D721Med (cell line): ENCODE measurements at regions not wholly inside any gene's neighbourhood (a gene's known extent, or its start where the extent isn't known, plus 50 kb on each side); places are given as distances from the start of the nearest gene placed in this dataset.

Experiments
- DNase-seq: peaks from one replicate; pipeline ENCODE4 v3.0.0; 2011; ENCODE audit warnings: low spot score; ENCODE audit not compliant: insufficient read length
- FAIRE-seq: peaks from 2 replicates; lab custom pipeline; 2011; peaks lifted over from hg19 to GRCh38; lab: Jason Lieb, UNC
- TF ChIP-seq, protein P1 (sequence below): IDR thresholded peaks from 2 replicates; pipeline ENCODE4 v1.5.1; 2012; ENCODE audit warnings: mild to moderate bottlenecking, control low read depth; ENCODE audit not compliant: insufficient read depth; ENCODE audit errors: missing control alignments

DNA sequence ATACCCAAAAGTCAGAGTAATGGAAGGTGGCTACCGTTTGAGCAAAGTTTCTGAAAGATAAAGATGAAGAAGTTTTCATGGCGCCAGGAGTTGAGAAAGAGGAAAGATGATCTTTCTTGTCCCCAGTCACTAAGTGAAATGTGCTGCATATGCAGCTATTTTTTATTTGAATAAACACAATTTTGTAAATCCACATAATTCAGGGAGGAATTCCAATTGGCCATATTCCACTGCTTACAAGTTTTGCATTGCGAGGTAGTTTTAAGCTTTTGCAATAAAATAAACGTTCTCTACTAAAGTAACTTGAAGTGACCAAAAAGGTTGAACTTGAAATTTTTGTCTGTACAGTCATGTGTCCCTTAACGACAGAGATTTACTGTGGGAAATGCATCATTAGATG, 139.3 kb upstream of the VCX2 start:
- TF ChIP-seq, protein P1, sequence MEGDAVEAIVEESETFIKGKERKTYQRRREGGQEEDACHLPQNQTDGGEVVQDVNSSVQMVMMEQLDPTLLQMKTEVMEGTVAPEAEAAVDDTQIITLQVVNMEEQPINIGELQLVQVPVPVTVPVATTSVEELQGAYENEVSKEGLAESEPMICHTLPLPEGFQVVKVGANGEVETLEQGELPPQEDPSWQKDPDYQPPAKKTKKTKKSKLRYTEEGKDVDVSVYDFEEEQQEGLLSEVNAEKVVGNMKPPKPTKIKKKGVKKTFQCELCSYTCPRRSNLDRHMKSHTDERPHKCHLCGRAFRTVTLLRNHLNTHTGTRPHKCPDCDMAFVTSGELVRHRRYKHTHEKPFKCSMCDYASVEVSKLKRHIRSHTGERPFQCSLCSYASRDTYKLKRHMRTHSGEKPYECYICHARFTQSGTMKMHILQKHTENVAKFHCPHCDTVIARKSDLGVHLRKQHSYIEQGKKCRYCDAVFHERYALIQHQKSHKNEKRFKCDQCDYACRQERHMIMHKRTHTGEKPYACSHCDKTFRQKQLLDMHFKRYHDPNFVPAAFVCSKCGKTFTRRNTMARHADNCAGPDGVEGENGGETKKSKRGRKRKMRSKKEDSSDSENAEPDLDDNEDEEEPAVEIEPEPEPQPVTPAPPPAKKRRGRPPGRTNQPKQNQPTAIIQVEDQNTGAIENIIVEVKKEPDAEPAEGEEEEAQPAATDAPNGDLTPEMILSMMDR: no peak
- DNase-seq: no peak
- no peak for FAIRE-seq

DNA sequence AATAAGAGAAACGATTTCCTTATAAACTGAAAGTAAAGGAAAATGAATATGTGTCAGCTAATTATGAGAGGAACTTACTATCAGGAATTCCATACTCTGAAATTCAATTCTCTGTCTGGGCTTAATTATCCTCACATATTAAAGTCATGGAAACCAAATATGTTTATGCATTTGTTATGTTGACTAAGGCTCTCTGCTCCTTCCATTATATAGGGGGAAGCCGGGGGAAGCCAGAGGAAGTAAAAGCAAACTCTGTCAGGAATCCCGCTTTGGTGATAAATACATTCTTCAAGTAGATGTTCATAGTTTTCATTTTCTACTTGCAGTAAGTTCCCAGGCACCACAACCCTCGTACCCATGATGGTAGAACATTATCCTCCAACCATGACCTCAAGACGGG, 142.8 kb upstream of the VCX2 start:
- DNase-seq (no peak), FAIRE-seq (no peak)
- TF ChIP-seq, protein P1: no peak

- TF ChIP-seq, protein P1: no peak
- FAIRE-seq: no peak
- DNase-seq: no peak
These were observed 143.8 kb upstream of the VCX2 start for GRCh38 chrX:8314881-8315280.

- DNase-seq (no peak), FAIRE-seq (no peak)
These were observed 145.3 kb upstream of the VCX3B start for GRCh38 chrX:8319359-8319758.

DNA sequence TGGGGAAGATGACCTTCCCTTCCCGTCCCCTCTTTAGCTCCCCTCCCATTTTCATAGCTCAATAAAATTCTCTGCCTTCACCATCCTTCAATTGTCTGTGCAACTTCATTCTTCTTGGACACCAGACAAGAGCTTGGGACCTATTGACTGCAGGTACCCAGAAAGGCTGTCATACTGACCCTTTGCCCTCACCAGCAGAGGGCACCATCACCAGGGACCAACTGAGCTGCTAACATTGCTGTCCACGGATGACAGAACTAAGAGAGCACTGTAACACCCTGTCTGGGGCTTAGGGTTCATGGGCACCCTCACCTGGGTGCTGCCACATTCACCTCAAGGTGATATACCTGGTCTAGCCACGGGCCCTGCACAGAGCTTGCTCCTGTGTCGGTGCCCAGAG, 141.3 kb upstream of the VCX3B start:
- TF ChIP-seq, protein P1: no peak
- FAIRE-seq (no peak), DNase-seq (no peak)

More at GRCh38 chrX:8319359-8319758, 145.3 kb upstream of the VCX3B start:
- TF ChIP-seq, protein P1: no peak

GRCh38 chrX:8341814-8342590, 122.6 kb upstream of the VCX3B start:
- DNase-seq: no peak
- no peak for FAIRE-seq
- TF ChIP-seq, protein P1: no peak

GRCh38 chrX:8345473-8345872, 119.2 kb upstream of the VCX3B start:
- FAIRE-seq: no peak

More at GRCh38 chrX:8345473-8345872, 119.2 kb upstream of the VCX3B start:
- TF ChIP-seq, protein P1: no peak
- DNase-seq: no peak
